HCT116 (cell line): ENCODE measurements at regions not wholly inside any gene's neighbourhood (a gene's known extent, or its start where the extent isn't known, plus 50 kb on each side); places are given as distances from the start of the nearest gene placed in this dataset.

Experiments used
- ATAC-seq: fragments of 200-7000 bp; cut with Tn5 transposase; 2 replicates; pipeline ENCODE4 v1.9.1; 2020; ENCODE audit warnings: mild to moderate bottlenecking, moderate library complexity
- BruUV-seq: library from RNA; stranded (reverse); fragments of 400-500 nt; replicated peaks from 2 replicates; lab custom pipeline; 2021; lab: Mats Ljungman, UMichigan
- CTCF ChIA-PET: fragments of 300-600 bp; sonication (Branson Sonifier 250); formaldehyde crosslinking; loops from one replicate; lab custom pipeline; 2021; ENCODE audit warnings: antibody characterized with exemption; lab: Charles Lee
- POLR2A ChIA-PET: fragments of 300-600, 350-600 bp; sonication (Branson Sonifier 250); formaldehyde crosslinking; loops from one replicate; lab custom pipeline; 2021; ENCODE audit warnings: antibody characterized with exemption; lab: Charles Lee
- RAD21 ChIA-PET, 2 experiments: fragments of 300-600 bp; sonication (Branson Sonifier 250); formaldehyde crosslinking; loops; one replicate each; lab custom pipeline; 2023; ENCODE audit warnings: low total read pairs in 2 of 2; ENCODE audit not compliant: uncharacterized antibody in 2 of 2, unreplicated experiment in 2 of 2, low non-redundant PET in 1 of 2; lab: Charles Lee
- DNase-seq: peaks from one replicate; pipeline ENCODE4 v3.0.0-alpha.2; 2010; ENCODE audit warnings: low read depth, low spot score
- H2AFZ ChIP-seq: fragments of 200-600 bp; shearing (Covaris generic), sonication (generic); 2 replicates; pipeline ENCODE4 v1.6.1; 2017; ENCODE audit warnings: low read depth, mixed run types, mixed read lengths, antibody characterized with exemption, low read length; ENCODE audit not compliant: poor library complexity, severe bottlenecking
- H3K27ac ChIP-seq: 2 replicates; pipeline ENCODE4 v1.5.1; 2012; ENCODE audit warnings: low read depth, low read length
- H3K27me3 ChIP-seq: fragments of 200-600 bp; sonication (generic); 2 replicates; pipeline ENCODE4 v1.6.1; 2016; ENCODE audit warnings: mixed run types, low read length, mixed read lengths; ENCODE audit not compliant: insufficient read depth
- H3K36me3 ChIP-seq, 2 experiments: fragments of 200-500 bp in 1 of 2; fragments of 200-600 bp in 1 of 2; sonication (Bioruptor generic) in 1 of 2; sonication (generic) in 1 of 2; 2 replicates each; pipeline versions ENCODE4 v1.5.1 to v1.6.1; 2014 to 2016; ENCODE audit warnings: low read length in 2 of 2, inconsistent platforms in 1 of 2, mixed read lengths in 1 of 2, mixed run types in 1 of 2; ENCODE audit not compliant: insufficient read depth in 2 of 2, control insufficient read depth in 1 of 2
- H3K4me1 ChIP-seq, 2 experiments: fragments of 200-600 bp in 1 of 2; sonication (generic) in 1 of 2; 2 replicates each; pipeline versions ENCODE4 v1.5.1 to v1.6.1; 2012 to 2017; ENCODE audit warnings: low read length in 2 of 2, inconsistent platforms in 1 of 2, mild to moderate bottlenecking in 1 of 2, mixed read lengths in 1 of 2, mixed run types in 1 of 2, moderate library complexity in 1 of 2; ENCODE audit not compliant: insufficient read depth in 2 of 2, control insufficient read depth in 1 of 2
- H3K4me2 ChIP-seq: fragments of 200-600 bp; sonication (generic); 2 replicates; pipeline ENCODE4 v1.6.1; 2017; ENCODE audit warnings: mixed run types, low read length, mixed read lengths
- H3K4me3 ChIP-seq, 2 experiments: fragments of 200-600 bp in 1 of 2; sonication (generic) in 1 of 2; replicated peaks in 1 of 2; 2 replicates each; pipeline ENCODE4 v1.5.1; 2011 to 2016; ENCODE audit warnings: low read length in 2 of 2, control low read depth in 1 of 2, low read depth in 1 of 2, mild to moderate bottlenecking in 1 of 2, mixed read lengths in 1 of 2, mixed run types in 1 of 2
- H3K79me2 ChIP-seq: fragments of 200-600 bp; sonication (generic); 2 replicates; pipeline ENCODE4 v1.6.1; 2017; ENCODE audit warnings: mild to moderate bottlenecking, mixed run types, low read length, moderate library complexity, mixed read lengths; ENCODE audit not compliant: insufficient read depth
- H3K9ac ChIP-seq: fragments of 200-600 bp; sonication (generic); 2 replicates; pipeline ENCODE4 v1.6.1; 2016; ENCODE audit warnings: low read length, mixed read lengths
- H3K9me2 ChIP-seq: fragments of 200-600 bp; sonication (generic), shearing (Covaris generic); 2 replicates; pipeline ENCODE4 v1.6.1; 2017; ENCODE audit warnings: mixed run types, mild to moderate bottlenecking, moderate library complexity; ENCODE audit not compliant: insufficient read depth
- H3K9me3 ChIP-seq, 2 experiments: fragments of 200-500 bp in 1 of 2; fragments of 200-600 bp in 1 of 2; sonication (Bioruptor generic) in 1 of 2; sonication (generic) in 1 of 2; 2 replicates each; pipeline ENCODE4 v1.6.1; 2014 to 2017; ENCODE audit warnings: low read length in 2 of 2, mixed read lengths in 2 of 2, inconsistent platforms in 1 of 2, low read depth in 1 of 2, mild to moderate bottlenecking in 1 of 2, mixed run types in 1 of 2, moderate library complexity in 1 of 2; ENCODE audit not compliant: control insufficient read depth in 1 of 2, insufficient read depth in 1 of 2
- H4K20me1 ChIP-seq: fragments of 200-600 bp; sonication (generic), shearing (Covaris generic); 2 replicates; pipeline ENCODE4 v1.6.1; 2017; ENCODE audit warnings: mixed run types, mild to moderate bottlenecking, moderate library complexity; ENCODE audit not compliant: insufficient read depth
- CBX3 ChIP-seq: IDR thresholded peaks from 2 replicates; pipeline ENCODE4 v1.6.1; 2012; ENCODE audit warnings: low read depth
- EGR1 ChIP-seq: IDR thresholded peaks from 2 replicates; pipeline ENCODE4 v1.6.1; 2012; ENCODE audit warnings: low read depth
- ELF1 ChIP-seq: IDR thresholded peaks from 2 replicates; pipeline ENCODE4 v1.6.1; 2012; ENCODE audit warnings: low read depth, borderline replicate concordance
- EZH2 ChIP-seq: fragments of 200-600 bp; sonication (generic); IDR thresholded peaks from 2 replicates; pipeline ENCODE4 v1.6.1; 2017; ENCODE audit warnings: antibody characterized with exemption, mixed run types
- EZH2phosphoT487 ChIP-seq: fragments of 200-600 bp; IDR thresholded peaks from 2 replicates; pipeline ENCODE4 v1.6.1; 2018; ENCODE audit warnings: antibody characterized with exemption, borderline replicate concordance
- FOSL1 ChIP-seq: IDR thresholded peaks from 2 replicates; pipeline ENCODE4 v1.6.1; 2012; ENCODE audit warnings: low read depth
- JUND ChIP-seq: IDR thresholded peaks from 2 replicates; pipeline ENCODE4 v1.6.1; 2012
- POLR2A ChIP-seq: IDR thresholded peaks from 2 replicates; pipeline ENCODE4 v1.7.0; 2011; ENCODE audit warnings: borderline replicate concordance; ENCODE audit not compliant: insufficient read depth, insufficient read length; ENCODE audit errors: extremely low read depth
- POLR2AphosphoS5 ChIP-seq: IDR thresholded peaks from 2 replicates; pipeline ENCODE4 v1.6.1; 2011; ENCODE audit warnings: mild to moderate bottlenecking, low read depth, low read length, moderate library complexity
- SIN3A ChIP-seq: IDR thresholded peaks from 2 replicates; pipeline ENCODE4 v1.6.1; 2012; ENCODE audit warnings: low read depth
- SP1 ChIP-seq: IDR thresholded peaks from 2 replicates; pipeline ENCODE4 v1.6.1; 2012; ENCODE audit warnings: low read depth
- SRF ChIP-seq: IDR thresholded peaks from 2 replicates; pipeline ENCODE4 v1.6.1; 2012; ENCODE audit warnings: low read depth
- TCF7L2 ChIP-seq: IDR thresholded peaks from 2 replicates; pipeline ENCODE4 v1.7.0; 2011; ENCODE audit warnings: borderline replicate concordance, inconsistent platforms; ENCODE audit not compliant: insufficient read depth, insufficient read length; ENCODE audit errors: extremely low read depth
- YY1 ChIP-seq: IDR thresholded peaks from 2 replicates; pipeline ENCODE4 v1.6.1; 2011; ENCODE audit warnings: low read length, low read depth, moderate library complexity, mild to moderate bottlenecking; ENCODE audit not compliant: insufficient replicate concordance; ENCODE audit errors: extremely low read depth
- ZFX ChIP-seq: fragments of 450-650 bp; IDR thresholded peaks from 2 replicates; pipeline ENCODE4 v1.6.1; 2017
- ZNF274 ChIP-seq: fragments of 200-500 bp; sonication (Bioruptor generic); IDR thresholded peaks from 2 replicates; pipeline ENCODE4 v1.6.1; 2014; ENCODE audit warnings: mild to moderate bottlenecking, low read depth, low read length, inconsistent platforms
- intact Hi-C: fragments of 100-400 bp; cut with micrococcal nuclease; formaldehyde crosslinking; loops from 2 replicates; pipeline ENCODE4 v1.10.0; 2022
- TF ChIP-seq, protein P1 (sequence below): IDR thresholded peaks from 2 replicates; pipeline ENCODE4 v1.6.1; 2011; ENCODE audit warnings: mild to moderate bottlenecking, low read length, moderate library complexity; ENCODE audit not compliant: insufficient replicate concordance; ENCODE audit errors: extremely low read depth
- TF ChIP-seq, protein P2 (sequence below): IDR thresholded peaks from 2 replicates; pipeline ENCODE4 v1.6.1; 2012
- TF ChIP-seq, protein P3 (sequence below): IDR thresholded peaks from 2 replicates; pipeline ENCODE4 v1.6.1; 2012; ENCODE audit warnings: low read depth

DNA sequence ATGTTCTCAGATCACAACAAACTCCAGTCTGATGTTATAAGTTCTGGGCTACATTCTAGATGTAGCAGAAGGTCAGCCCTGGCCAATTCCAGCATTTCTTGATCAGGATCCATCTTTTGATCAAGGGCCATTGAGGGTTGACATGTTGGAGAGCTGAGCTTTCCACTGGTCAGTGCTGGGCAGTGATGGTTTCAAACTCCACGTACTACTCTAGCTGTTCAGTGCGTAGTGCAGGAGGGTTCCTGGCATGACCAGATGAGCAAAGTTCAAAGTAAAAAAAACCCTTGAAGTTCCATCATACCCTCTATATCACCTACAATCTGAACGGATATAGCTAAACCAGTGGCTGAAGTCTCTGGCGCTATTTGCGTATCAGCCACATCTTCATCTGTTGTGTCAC, 210.4 kb upstream of the OSR1 start (continued):
- TF ChIP-seq, protein P1, sequence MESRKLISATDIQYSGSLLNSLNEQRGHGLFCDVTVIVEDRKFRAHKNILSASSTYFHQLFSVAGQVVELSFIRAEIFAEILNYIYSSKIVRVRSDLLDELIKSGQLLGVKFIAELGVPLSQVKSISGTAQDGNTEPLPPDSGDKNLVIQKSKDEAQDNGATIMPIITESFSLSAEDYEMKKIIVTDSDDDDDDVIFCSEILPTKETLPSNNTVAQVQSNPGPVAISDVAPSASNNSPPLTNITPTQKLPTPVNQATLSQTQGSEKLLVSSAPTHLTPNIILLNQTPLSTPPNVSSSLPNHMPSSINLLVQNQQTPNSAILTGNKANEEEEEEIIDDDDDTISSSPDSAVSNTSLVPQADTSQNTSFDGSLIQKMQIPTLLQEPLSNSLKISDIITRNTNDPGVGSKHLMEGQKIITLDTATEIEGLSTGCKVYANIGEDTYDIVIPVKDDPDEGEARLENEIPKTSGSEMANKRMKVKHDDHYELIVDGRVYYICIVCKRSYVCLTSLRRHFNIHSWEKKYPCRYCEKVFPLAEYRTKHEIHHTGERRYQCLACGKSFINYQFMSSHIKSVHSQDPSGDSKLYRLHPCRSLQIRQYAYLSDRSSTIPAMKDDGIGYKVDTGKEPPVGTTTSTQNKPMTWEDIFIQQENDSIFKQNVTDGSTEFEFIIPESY, result no peak
- TF ChIP-seq ELF1, result no peak
- TF ChIP-seq, protein P2, sequence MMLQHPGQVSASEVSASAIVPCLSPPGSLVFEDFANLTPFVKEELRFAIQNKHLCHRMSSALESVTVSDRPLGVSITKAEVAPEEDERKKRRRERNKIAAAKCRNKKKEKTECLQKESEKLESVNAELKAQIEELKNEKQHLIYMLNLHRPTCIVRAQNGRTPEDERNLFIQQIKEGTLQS, result no peak

DNA sequence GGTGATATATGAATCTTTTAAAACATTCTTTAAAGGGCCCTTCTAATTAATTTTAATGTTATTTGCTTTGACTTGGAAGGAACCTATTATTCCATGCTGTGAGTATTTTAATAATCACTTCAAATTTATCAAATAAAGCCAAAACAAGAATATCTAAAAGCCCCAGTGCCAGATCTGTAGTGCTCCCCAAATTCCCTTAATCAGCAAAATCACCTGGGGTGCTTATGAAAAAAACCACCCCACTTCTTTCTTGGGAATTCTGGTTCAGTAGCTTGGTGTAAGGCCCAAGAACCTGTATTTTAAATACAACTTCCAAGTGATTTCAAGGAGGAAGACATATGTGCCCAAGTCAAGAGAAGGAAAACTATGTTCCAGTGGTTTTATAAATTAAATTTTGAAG, 202.4 kb upstream of the OSR1 start:
- Histone ChIP-seq H3K4me2 (no peak overlapping the region), H3K27me3 (no peaks in the 10 kb centered on the region), H2AFZ (no peak overlapping the region), H3K9me2 (peaks cover 2% of the 10 kb centered on the region; the same call in 1 of the 2 replicates), H4K20me1 (no peaks in the 10 kb centered on the region), H3K27ac (no peak overlapping the region), H3K36me3 (no peaks in the 10 kb centered on the region), H3K4me3 (no peak overlapping the region), H3K79me2 (no peaks in the 10 kb centered on the region), H3K4me1 (peaks cover 0 to 4% of the 10 kb centered on the region in 2 experiments; a peak in 1 of 4 replicates), H3K9me3 (no peaks in the 10 kb centered on the region), H3K9ac (no peak overlapping the region)
- CTCF ChIA-PET, result no interaction called here
- TF ChIP-seq CBX3 (no peak), YY1 (no peak), FOSL1 (no peak), POLR2AphosphoS5 (no peak), TCF7L2 (no peak), POLR2A (no peak), EGR1 (no peak), ELF1 (no peak), SP1 (no peak), JUND (no peak), EZH2 (no peak), ZNF274 (no peak), ZFX (no peak), SRF (no peak), EZH2phosphoT487 (no peak), SIN3A (no peak)
- TF ChIP-seq, protein P3, sequence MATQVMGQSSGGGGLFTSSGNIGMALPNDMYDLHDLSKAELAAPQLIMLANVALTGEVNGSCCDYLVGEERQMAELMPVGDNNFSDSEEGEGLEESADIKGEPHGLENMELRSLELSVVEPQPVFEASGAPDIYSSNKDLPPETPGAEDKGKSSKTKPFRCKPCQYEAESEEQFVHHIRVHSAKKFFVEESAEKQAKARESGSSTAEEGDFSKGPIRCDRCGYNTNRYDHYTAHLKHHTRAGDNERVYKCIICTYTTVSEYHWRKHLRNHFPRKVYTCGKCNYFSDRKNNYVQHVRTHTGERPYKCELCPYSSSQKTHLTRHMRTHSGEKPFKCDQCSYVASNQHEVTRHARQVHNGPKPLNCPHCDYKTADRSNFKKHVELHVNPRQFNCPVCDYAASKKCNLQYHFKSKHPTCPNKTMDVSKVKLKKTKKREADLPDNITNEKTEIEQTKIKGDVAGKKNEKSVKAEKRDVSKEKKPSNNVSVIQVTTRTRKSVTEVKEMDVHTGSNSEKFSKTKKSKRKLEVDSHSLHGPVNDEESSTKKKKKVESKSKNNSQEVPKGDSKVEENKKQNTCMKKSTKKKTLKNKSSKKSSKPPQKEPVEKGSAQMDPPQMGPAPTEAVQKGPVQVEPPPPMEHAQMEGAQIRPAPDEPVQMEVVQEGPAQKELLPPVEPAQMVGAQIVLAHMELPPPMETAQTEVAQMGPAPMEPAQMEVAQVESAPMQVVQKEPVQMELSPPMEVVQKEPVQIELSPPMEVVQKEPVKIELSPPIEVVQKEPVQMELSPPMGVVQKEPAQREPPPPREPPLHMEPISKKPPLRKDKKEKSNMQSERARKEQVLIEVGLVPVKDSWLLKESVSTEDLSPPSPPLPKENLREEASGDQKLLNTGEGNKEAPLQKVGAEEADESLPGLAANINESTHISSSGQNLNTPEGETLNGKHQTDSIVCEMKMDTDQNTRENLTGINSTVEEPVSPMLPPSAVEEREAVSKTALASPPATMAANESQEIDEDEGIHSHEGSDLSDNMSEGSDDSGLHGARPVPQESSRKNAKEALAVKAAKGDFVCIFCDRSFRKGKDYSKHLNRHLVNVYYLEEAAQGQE, result no peak
- POLR2A ChIA-PET, result no interaction called here
- BruUV-seq, result no TSS peak
- RAD21 ChIA-PET, result no interaction called here
- ATAC-seq, result no peak
- no peak for DNase-seq
- intact Hi-C loops, result no loop called here
